RKO (cell line): ENCODE measurements at regions not wholly inside any gene's neighbourhood (a gene's known extent, or its start where the extent isn't known, plus 50 kb on each side); places are given as distances from the start of the nearest gene placed in this dataset.
"Not testable (repeated sequence)": the region's sequence is repeated elsewhere in the genome, so short reads cannot be mapped to it uniquely, and the experiment has no call there.

Experiments used
- DNase-seq: peaks from one replicate; pipeline ENCODE4 v3.0.0-alpha.2; 2016; ENCODE audit warnings: low spot score

DNA sequence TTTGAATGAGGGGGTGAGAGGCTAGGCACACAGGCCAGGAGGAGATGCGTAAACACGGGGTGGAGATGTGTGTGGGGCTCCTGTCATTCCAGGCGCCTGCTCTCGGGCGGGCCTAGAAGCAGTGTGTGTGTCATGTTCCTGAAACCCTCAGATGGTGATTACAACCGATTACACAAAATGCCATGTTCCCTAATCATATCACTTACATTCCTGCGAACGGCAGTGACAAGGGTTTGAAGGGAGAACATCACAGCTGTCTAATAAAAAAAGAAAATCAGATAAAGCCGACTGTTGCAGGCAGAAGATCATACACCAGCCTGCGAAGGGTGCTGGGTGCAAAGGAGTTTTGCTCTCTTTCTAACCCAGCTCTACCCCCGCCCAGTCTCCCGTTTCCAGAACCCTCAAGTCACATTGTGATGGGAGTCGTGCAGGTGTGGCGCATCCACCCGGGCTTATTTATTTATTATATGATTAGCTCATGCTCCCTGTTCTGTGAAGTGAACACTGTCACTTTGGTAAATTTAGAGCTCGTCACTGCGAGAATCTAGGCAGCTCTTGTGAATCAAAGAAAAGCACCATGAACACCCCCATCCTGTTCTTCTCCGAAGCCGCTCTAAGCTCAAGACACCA lies 140.3 kb downstream of the NR2F2 start:
- DNase-seq = no peak

DNA sequence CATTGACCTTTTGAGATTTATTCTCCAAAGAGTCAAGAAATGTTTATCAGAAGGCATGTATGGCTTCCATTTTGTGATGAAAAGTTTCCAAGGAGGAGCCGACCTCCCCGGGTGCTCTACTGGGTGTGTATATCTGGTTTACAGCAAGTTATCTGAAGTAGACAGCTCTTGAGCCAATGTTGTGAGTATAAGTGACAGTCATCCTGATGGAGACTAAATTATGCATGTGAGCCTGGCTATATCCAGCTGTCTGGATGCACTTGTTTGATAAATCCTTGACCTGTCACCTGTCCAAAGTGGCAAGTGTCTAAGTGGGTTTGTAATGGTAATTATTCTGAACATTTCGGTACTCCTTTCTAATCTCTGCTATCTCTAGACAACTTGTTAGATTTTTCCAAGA lies 142.2 kb downstream of the NR2F2 start:
- no peak for DNase-seq

DNA sequence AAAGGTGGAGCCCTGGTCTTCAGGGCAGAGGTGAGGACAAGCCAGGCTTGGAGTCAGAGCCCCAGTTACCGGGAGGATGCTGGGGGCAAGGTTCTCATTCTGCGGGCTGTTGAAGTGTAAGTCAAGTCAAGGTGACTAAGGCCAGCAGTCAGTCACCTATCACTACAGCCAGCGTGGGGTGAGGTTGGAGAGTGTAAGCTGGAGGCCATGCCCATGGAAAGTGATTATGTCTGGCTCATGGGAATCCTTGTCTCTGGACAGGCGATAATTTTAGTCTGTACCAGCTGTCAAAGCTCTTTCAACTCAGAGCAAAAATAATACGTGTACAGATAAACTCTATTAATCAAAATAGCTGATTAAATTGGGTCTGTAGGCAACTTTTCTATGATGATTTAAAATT lies 143.1 kb downstream of the NR2F2 start:
- DNase-seq = no peak

GRCh38 chr15:96474231-96474664 lies 143.7 kb downstream of the NR2F2 start:
- DNase-seq = no peak

- no peak for DNase-seq
These were observed 146.7 kb downstream of the NR2F2 start for GRCh38 chr15:96477227-96477626.

DNA sequence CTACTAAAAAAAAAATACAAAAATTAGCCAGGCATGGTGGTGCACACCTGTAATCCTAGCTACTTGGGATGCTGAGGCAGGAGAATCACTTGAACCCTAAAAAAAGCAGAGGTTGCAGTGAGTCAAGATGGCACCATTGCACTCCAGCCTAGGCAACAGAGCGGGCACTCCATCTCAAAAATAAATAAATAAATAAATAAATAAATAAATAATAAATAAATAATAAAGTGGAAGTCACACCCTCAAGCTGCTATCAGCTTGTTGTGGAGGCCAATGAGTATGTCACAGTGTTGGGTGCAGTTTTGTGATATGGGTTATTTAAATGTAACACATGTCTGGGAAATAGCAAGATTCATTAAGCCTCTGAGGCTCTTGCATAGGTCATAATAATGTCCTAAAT lies 153.9 kb downstream of the NR2F2 start:
- not testable (repeated sequence) for DNase-seq

- no peak for DNase-seq
These were observed 154.3 kb downstream of the NR2F2 start for GRCh38 chr15:96484830-96485229.

GRCh38 chr15:96487245-96487644 lies 156.7 kb downstream of the NR2F2 start:
- no peak for DNase-seq

GRCh38 chr15:96491066-96491699 lies 160.7 kb downstream of the NR2F2 start:
- DNase-seq = not testable (repeated sequence)

- not testable (repeated sequence) for DNase-seq
These were observed 161.5 kb downstream of the NR2F2 start for GRCh38 chr15:96491700-96492644.

DNA sequence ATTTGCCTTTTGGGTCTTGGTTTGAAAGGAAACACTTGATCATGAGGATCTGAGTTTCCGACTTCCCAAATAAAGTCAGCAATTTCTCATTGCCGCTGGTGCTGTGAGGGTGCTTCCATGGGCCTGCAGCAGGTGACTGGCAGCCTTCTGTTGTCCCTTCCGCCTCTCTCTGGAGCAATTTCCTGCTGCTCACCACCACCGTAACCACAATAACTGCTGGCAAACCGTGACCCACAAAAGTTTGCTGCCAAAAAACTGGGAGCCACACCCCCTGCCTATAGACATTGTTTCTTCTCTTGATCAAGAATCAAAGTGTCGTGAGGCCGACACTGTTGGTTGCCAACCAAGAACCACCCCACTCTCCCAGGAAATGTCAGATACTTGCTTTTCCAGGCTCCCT lies 164.0 kb downstream of the NR2F2 start:
- no peak for DNase-seq

DNA sequence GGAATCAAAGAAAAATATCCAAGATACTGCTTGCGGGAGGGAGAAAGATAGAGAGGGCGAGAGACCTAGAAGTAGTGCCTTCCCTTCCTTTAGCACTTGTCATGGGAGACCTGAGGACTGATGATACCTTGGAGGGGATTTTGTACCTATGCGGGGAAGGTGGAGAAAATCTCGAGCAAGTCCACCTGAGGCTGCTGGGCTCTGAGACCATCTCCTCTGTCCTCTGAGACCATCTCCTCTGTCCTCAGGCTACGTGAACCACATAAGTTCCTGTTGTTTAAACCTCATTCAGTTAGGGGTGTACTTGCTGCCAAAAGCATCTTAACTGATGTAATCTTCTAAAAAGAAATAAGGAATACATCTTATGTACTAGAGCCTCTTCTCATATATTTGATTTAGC lies 164.9 kb downstream of the NR2F2 start:
- DNase-seq = no peak

GRCh38 chr15:96497951-96498350 lies 167.5 kb downstream of the NR2F2 start:
- no peak for DNase-seq

GRCh38 chr15:96500508-96500907 lies 170.0 kb downstream of the NR2F2 start:
- DNase-seq = no peak

GRCh38 chr15:96501362-96501761 lies 170.9 kb downstream of the NR2F2 start:
- DNase-seq = no peak

DNA sequence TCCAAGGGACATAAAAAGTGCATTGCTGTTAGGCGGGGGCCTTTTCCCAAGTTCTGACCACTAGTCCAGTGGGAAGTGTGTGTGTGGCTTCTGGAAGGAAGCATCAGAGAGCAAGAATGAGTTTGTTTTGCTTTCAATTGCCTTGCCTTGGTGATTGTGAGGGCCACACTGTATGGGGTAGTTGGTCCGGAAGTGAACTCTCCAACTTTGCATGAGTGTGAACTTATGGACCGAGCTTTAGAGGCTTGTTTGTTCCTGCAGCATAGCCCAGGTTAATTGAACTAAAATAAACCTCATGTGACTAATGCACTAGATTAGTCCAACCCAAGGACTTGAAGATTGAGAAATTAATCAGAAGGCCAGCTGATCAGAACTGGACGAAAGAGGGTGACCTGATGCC lies 171.7 kb downstream of the NR2F2 start:
- DNase-seq = no peak

DNA sequence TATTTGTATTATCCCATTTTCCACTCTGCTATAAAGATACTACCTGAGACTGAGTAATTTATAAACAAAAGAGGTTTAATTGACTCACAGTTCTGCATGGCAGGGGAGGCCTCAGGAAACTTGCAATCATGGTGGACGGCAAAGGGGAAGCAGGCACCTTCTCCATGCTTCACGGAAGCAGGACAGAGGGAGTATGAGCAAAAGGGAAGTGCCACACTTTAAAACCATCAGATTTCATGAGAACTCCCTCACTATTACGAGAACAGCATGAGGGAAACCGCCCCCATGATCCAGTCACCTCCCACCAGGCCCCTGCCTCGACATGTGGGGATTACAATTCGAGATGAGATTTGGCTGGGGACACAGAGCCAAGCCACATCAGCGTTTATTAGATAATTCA lies 172.8 kb downstream of the NR2F2 start:
- DNase-seq = no peak

DNA sequence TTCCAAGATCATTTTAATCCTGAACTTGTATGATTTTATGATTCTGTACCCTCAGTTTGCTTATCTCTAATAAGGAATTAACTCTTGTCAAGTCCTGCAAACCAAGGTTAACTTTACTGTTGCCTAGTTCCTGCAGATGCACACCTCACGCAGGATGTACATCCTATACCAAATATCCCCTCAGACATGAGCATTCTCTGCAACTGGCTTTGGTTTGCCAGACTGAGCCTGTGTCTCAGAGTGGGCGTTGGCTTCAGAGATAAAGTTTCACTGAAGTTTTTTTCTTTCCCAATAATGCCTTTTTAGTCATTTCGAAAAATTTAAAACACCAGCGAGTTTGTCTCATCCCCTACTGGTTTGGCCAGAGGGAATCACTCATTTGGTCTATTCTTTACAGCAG lies 173.9 kb downstream of the NR2F2 start:
- DNase-seq = no peak

DNA sequence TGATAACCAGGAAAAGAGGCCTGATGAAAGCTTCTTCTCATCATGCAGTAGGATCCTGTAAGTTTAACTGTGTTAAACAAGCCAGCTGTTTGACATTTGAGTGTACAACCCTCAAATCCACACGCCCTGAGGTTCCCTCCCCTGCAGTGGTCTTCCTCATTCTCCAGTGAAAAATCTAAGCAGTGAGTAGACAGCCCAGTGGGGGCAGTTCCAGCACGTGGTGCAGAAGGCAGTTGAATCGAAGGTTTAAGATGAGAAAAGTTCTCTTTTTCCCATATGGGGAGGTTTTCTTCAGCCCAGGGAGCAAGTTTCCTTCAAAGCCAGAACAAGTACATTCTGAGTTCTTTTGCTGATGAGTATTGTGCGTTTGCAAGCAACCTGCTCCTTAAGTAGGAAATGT lies 174.5 kb downstream of the NR2F2 start:
- no peak for DNase-seq

DNA sequence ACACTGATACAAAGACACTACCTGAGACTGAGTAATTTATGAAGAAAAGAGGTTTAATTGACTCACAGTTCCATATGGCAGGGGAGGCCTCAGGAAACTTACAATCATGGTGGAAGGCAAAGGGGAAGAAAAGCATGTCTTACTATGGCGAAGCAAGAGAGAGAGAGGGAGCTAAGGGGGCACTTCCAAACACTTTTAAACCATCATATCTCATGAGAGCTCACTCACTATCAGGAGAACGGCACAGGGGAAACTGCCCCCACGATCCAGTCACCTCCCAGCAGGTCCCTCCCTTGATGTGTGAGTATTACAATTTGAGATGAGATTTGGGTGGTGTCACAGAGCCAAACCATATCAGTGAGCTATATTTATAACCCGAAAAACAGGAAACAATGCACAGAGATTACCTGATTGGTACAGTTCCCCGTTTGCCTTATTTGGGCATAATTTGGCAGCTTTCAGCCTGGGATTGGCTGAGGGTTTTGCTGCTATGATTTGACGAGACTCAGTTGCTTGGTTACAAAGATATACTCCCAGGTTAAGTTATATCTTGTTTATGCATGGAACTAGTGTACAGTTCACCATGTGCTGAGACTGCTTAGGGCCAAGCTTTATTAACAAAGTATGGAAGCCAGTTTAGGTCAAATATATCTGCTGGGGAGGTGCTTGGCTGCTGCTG lies 184.2 kb downstream of the NR2F2 start:
- DNase-seq = no peak

DNA sequence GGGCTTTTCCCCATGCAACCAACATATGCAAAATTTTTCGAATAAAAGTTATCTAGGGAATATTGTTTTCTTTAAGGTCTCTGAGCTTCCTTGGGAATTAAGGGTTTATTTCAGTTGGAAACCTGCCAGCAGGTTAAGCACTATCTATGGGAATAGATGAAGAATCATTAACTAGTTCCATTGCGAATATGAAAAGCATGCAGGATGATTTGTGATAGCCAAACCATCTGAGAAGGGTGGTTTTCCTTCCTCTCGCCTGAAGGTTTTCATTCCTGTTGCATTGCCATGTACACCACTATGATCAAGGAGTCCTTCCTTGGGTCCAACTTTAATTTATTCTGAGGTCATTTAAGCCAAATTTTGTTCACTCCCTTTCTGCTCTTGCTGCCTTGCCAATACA lies 184.9 kb downstream of the NR2F2 start:
- no peak for DNase-seq

DNA sequence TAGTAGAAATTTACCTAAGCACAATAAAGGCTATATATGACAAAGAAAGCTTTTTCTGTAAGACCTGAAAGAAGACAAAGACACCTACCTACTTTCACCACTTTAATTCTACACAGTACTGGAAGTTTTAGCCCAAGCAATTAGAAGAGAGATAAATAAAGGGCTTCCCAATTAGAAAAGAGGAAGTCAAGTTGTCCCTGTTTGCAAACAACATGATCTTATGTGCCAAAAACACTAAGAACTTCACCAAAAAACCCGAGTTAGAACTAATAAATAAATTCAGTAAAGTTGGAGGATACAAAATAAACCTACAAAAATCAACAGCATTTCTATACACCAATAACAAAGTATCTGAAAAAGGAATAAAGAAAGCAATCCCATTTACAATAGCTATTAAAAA lies 190.9 kb downstream of the NR2F2 start:
- no peak for DNase-seq
